ENCODE measurements at regions not wholly inside any gene's neighbourhood (a gene's known extent, or its start where the extent isn't known, plus 50 kb on each side); places are given as distances from the start of the nearest gene placed in this dataset.

- Histone ChIP-seq H3K4me1 (replicated peaks) (no peaks in the 10 kb centered on the region), H3K4me3 (no peak overlapping the region), H3K9me3 (replicated peaks) (peaks cover 7% of the 10 kb centered on the region; the same call in 1 of the 2 replicates), H3K36me3 (no peaks in the 10 kb centered on the region), H3K27me3 (replicated peaks) (no peaks in the 10 kb centered on the region), H3K27ac (no peak overlapping the region)
- DNase-seq (ENCODE audit: low read depth in 1 of 2, low spot score in 2 of 2) = no peak
These were observed 270.8 kb downstream of the ZEB2 start for GRCh38 chr2:144249035-144249637.

DNA sequence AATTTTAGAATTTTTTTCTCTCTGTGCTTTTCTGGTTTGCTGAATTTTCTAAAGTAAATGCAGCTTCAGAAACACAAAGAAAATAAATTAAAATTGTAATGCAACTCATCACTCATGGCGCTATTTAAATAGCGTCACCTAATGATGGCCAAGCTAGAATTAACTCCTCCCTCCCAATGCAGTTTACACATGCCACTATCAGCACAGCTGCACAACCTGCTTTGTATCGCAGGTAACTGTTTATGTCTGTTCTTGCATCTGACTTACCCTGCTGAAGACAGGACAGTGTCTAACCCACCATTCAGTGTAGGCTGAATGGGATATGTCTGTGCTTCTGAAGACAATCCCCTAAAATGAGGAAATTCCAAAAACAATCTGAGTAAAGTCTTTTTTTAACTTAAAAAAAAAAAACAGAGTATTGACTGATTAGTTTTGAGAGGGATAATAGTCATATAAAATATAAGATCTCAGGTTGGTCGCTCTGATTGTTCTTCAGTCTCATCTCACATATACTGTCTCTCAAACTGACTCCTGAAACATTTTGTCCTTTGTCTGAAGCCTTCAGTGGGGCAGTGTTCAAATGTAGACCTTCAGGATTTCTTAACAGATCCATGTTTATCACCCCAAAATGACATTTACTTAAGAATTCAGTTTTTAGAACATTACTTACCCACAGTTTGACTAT is 271.4 kb downstream of the ZEB2 start:
- no peak overlapping the region for H3K27ac ChIP-seq
- no peaks in the 10 kb centered on the region for H3K4me1 ChIP-seq (replicated peaks)
- no peak for DNase-seq (ENCODE audit: low read depth in 1 of 2, low spot score in 2 of 2)
- H3K9me3 ChIP-seq (replicated peaks) = 0 out of 2 replicates have a peak, but pooled peaks cover 3% of the 10 kb centered on the region
- H3K4me3 ChIP-seq = no peak overlapping the region
- no peaks in the 10 kb centered on the region for H3K27me3 ChIP-seq (replicated peaks)
- H3K36me3 ChIP-seq = no peaks in the 10 kb centered on the region

- Histone ChIP-seq H3K27me3 (replicated peaks) (no peaks in the 10 kb centered on the region), H3K4me3 (no peak overlapping the region), H3K27ac (no peak overlapping the region), H3K9me3 (replicated peaks) (no peaks in the 10 kb centered on the region), H3K36me3 (no peaks in the 10 kb centered on the region), H3K4me1 (replicated peaks) (no peaks in the 10 kb centered on the region)
- DNase-seq (ENCODE audit: low read depth in 1 of 2, low spot score in 2 of 2) = no peak
These were observed 275.0 kb downstream of the ZEB2 start for GRCh38 chr2:144244938-144245337.

- DNase-seq (ENCODE audit: low read depth in 1 of 2, low spot score in 2 of 2) = no peak
- Histone ChIP-seq H3K36me3 (no peaks in the 10 kb centered on the region), H3K9me3 (replicated peaks) (no peaks in the 10 kb centered on the region), H3K4me1 (replicated peaks) (no peaks in the 10 kb centered on the region), H3K27ac (no peak overlapping the region), H3K27me3 (replicated peaks) (no peaks in the 10 kb centered on the region), H3K4me3 (no peak overlapping the region)
These were observed 277.6 kb downstream of the ZEB2 start for GRCh38 chr2:144242311-144242710.

GRCh38 chr2:144241801-144242200 is 278.1 kb downstream of the ZEB2 start:
- H3K4me3 ChIP-seq = no peak overlapping the region
- no peaks in the 10 kb centered on the region for H3K9me3 ChIP-seq (replicated peaks)
- DNase-seq (ENCODE audit: low read depth in 1 of 2, low spot score in 2 of 2) = no peak
- no peak overlapping the region for H3K27ac ChIP-seq
- no peaks in the 10 kb centered on the region for H3K36me3 ChIP-seq
- H3K4me1 ChIP-seq (replicated peaks) = no peaks in the 10 kb centered on the region
- no peaks in the 10 kb centered on the region for H3K27me3 ChIP-seq (replicated peaks)

DNA sequence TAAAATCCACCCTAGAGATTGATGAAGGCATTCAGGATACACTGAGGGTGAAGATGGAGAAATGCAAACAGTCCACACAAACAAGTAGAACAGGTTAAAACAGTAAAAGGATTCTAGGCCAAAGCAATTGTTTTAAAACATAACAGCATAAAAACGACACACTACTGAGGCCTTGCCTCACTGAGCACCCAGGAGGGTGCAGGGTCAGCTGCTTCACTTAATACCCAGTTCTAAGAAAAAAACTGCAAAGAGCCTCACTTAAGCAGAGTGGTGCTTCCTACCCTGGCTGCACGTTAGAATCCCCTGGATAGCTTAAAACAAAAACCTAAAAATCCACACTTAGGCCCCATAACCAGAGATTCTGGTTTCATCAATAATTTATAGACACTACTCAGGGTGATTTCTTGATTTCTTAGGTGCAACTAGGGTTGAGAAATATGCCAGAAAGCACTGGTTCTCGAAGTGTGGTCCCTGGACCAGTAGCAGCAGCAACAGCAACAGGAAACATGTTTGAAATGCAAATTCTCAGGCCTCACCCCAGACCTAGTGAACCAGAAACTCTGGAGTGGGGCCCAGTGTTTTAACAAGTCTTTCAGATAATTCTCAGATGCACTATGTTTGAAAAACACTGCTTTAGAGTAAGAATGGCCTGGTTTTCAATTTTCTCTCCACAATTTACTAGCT is 279.1 kb downstream of the ZEB2 start:
- H3K9me3 ChIP-seq (replicated peaks) = no peaks in the 10 kb centered on the region
- no peak overlapping the region for H3K27ac ChIP-seq
- H3K4me1 ChIP-seq (replicated peaks) = no peaks in the 10 kb centered on the region
- DNase-seq (ENCODE audit: low read depth in 1 of 2, low spot score in 2 of 2) = no peak
- no peaks in the 10 kb centered on the region for H3K36me3 ChIP-seq
- no peaks in the 10 kb centered on the region for H3K27me3 ChIP-seq (replicated peaks)
- H3K4me3 ChIP-seq = no peak overlapping the region

DNA sequence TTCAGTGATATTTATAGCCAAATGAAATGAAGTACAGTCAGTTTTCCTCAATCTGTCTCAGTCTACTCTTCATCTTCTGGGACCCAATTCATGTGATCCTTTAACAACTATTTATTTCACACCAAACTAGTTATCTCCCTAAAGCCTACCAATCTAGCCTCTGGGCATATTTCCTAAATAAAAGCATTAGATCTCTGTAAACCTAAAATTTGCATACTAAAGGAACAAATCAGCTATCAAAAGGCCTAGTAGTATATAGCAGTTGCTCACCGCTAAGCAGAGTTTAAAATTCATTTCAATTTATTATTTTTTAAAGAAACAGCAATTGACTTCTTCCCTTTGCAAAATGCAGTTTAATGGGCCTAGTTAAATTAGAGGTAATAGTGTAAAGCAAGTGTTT is 280.2 kb downstream of the ZEB2 start:
- H3K9me3 ChIP-seq (replicated peaks) = no peaks in the 10 kb centered on the region
- H3K4me1 ChIP-seq (replicated peaks) = no peaks in the 10 kb centered on the region
- H3K36me3 ChIP-seq = no peaks in the 10 kb centered on the region
- no peak overlapping the region for H3K27ac ChIP-seq
- H3K27me3 ChIP-seq (replicated peaks) = no peaks in the 10 kb centered on the region
- no peak overlapping the region for H3K4me3 ChIP-seq
- no peak for DNase-seq (ENCODE audit: low read depth in 1 of 2, low spot score in 2 of 2)

- no peak for DNase-seq (ENCODE audit: low read depth in 1 of 2, low spot score in 2 of 2)
- Histone ChIP-seq H3K27ac (no peak overlapping the region), H3K4me3 (no peak overlapping the region), H3K27me3 (replicated peaks) (no peaks in the 10 kb centered on the region), H3K9me3 (replicated peaks) (no peaks in the 10 kb centered on the region), H3K4me1 (replicated peaks) (no peaks in the 10 kb centered on the region), H3K36me3 (no peaks in the 10 kb centered on the region)
These were observed 280.6 kb downstream of the ZEB2 start for GRCh38 chr2:144239306-144239705.

- no peak overlapping the region for H3K27ac ChIP-seq
- H3K36me3 ChIP-seq = no peaks in the 10 kb centered on the region
- H3K4me1 ChIP-seq (replicated peaks) = no peaks in the 10 kb centered on the region
- no peaks in the 10 kb centered on the region for H3K9me3 ChIP-seq (replicated peaks)
- no peak overlapping the region for H3K4me3 ChIP-seq
- DNase-seq (ENCODE audit: low read depth in 1 of 2, low spot score in 2 of 2) = no peak
- no peaks in the 10 kb centered on the region for H3K27me3 ChIP-seq (replicated peaks)
These were observed 281.9 kb downstream of the ZEB2 start for GRCh38 chr2:144237830-144238627.

DNA sequence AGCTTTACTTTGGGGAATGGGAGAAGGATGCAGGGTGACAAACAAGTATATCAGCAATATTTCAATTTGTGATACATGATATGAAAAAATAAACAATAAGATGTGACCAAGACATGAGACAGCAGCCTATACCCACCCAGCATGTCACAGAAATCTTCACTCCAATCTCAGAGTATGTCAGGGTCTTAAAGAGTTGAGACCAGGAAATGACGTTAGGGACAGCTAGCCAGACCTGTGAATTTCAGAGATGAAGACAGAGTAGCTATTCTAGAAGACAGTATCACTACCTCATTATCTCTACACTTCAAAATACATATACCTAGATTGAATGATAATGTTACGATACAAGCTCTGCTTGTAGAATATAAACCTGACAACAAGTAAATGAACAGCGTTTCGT is 282.8 kb downstream of the ZEB2 start:
- Histone ChIP-seq H3K4me1 (replicated peaks) (no peaks in the 10 kb centered on the region), H3K36me3 (no peaks in the 10 kb centered on the region), H3K27ac (no peak overlapping the region), H3K27me3 (replicated peaks) (no peaks in the 10 kb centered on the region), H3K4me3 (no peak overlapping the region), H3K9me3 (replicated peaks) (no peaks in the 10 kb centered on the region)
- DNase-seq (ENCODE audit: low read depth in 1 of 2, low spot score in 2 of 2) = no peak

DNA sequence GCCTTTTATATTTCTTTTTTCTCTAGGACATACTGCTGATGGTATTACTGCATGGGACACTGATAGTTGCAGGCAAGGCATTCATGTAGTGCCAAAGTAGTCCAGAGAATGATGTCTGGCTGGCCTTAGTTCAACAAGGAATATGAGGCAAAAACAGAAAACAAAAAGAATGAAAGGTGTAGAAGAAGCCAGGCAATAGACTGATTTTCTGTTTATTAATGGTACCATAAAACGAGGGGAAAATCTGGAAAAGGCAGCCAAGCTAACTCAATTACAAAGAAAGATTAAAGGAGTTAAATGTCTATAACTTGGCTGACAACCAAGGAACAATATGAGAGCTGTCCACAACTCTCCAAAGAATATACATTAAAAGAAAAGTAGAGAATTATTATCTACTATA is 284.9 kb downstream of the ZEB2 start:
- H3K4me3 ChIP-seq = no peak overlapping the region
- no peaks in the 10 kb centered on the region for H3K9me3 ChIP-seq (replicated peaks)
- no peaks in the 10 kb centered on the region for H3K4me1 ChIP-seq (replicated peaks)
- DNase-seq (ENCODE audit: low read depth in 1 of 2, low spot score in 2 of 2) = no peak
- H3K27ac ChIP-seq = no peak overlapping the region
- no peaks in the 10 kb centered on the region for H3K36me3 ChIP-seq
- no peaks in the 10 kb centered on the region for H3K27me3 ChIP-seq (replicated peaks)

DNA sequence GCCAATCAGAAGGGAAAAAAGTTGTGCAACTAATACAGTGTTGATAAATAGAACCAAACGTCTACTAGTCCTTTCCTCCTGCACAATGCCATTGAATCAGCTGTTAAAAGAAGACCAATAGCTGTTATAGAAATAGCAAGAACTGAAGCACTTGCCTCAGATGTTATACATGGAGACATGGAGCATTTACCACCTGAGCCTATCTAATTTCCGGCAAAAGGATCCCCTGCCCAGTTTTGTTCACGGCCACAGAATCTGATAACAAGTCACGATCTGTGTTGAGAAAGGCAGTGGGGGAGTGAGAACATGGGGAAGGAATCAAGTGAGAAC is 285.4 kb downstream of the ZEB2 start:
- Histone ChIP-seq H3K9me3 (replicated peaks) (no peaks in the 10 kb centered on the region), H3K4me3 (no peak overlapping the region), H3K4me1 (replicated peaks) (no peaks in the 10 kb centered on the region), H3K27me3 (replicated peaks) (no peaks in the 10 kb centered on the region), H3K36me3 (no peaks in the 10 kb centered on the region), H3K27ac (no peak overlapping the region)
- no peak for DNase-seq (ENCODE audit: low read depth in 1 of 2, low spot score in 2 of 2)

DNA sequence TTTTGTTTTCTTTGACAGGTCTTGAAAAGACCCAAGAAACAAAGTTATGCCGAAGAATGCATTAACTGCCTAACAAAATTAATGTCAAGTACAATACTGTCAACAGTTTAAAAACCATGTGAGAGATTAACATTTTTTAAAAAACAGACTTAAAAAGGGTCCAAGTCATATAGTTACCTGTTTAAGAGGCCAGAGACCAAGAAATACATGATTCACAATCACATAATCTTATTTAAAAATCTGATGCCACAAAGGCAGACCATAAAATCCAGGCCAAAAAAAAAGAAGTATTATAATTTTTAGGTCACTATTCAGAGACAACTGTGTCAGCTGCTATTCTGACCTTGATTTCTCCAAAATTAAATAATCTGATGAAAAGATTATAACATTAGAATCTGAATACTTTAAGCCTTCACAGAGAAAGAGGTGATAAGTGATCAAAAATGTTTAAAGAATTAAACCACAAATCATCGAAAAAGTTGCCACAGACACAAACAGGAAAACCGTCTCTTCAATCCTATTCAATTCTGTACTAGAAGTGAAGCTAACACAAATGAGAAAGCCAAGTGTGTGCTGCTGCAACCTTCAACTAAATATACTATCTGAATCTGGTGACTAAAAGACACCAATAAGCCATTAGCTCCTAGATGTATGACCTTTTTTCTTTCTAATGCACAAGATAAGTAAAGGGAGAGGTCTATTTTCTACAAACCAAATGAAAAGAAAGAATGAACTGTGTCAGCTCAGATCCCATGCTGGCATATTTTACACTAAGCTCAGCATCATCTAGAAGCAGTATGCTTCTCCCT is 286.0 kb downstream of the ZEB2 start:
- H3K27ac ChIP-seq = no peak overlapping the region
- H3K4me1 ChIP-seq (replicated peaks) = no peaks in the 10 kb centered on the region
- H3K4me3 ChIP-seq = no peak overlapping the region
- H3K9me3 ChIP-seq (replicated peaks) = no peaks in the 10 kb centered on the region
- no peaks in the 10 kb centered on the region for H3K27me3 ChIP-seq (replicated peaks)
- DNase-seq (ENCODE audit: low read depth in 1 of 2, low spot score in 2 of 2) = no peak
- no peaks in the 10 kb centered on the region for H3K36me3 ChIP-seq

Data from SJSA1 (cell line).